ENCODE measurements at regions not wholly inside any gene's neighbourhood (a gene's known extent, or its start where the extent isn't known, plus 50 kb on each side); places are given as distances from the start of the nearest gene placed in this dataset.

DNA sequence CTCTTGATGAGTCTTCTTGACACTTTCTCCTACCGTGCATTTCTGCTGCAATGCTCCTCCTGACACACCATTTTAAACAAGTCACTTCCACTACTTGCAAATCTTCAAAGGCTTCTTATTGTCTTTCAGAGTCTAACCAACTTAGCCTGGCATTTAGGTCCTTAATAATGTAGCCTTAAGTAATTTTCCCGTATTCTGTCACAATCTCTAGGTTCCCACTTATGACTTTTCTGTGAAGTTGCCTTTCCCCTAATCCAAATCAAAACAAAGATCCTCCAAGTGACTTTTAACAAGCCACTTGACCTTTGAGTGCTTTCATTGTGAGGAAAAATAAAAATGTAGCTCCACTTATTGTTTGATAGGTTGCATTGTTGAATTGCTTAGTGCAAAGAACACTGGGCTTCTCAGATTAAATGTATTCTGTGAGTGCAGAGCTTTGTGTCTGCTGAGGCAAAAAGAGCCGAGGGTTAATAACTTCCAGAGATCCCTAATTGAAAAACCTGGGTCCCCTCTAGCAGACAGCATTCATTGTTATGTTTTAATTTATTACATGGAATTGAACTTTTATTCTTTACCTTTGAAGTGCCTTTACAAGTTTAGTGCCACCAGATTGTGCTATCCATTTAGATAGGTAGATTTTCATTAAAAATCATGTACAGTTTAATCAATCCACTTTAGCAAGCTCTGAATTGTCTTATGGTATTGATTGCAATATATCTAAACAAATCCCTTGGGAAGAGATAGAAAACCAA lies 341.7 kb upstream of the TYRP1 start:
- TF ChIP-seq, protein P1, sequence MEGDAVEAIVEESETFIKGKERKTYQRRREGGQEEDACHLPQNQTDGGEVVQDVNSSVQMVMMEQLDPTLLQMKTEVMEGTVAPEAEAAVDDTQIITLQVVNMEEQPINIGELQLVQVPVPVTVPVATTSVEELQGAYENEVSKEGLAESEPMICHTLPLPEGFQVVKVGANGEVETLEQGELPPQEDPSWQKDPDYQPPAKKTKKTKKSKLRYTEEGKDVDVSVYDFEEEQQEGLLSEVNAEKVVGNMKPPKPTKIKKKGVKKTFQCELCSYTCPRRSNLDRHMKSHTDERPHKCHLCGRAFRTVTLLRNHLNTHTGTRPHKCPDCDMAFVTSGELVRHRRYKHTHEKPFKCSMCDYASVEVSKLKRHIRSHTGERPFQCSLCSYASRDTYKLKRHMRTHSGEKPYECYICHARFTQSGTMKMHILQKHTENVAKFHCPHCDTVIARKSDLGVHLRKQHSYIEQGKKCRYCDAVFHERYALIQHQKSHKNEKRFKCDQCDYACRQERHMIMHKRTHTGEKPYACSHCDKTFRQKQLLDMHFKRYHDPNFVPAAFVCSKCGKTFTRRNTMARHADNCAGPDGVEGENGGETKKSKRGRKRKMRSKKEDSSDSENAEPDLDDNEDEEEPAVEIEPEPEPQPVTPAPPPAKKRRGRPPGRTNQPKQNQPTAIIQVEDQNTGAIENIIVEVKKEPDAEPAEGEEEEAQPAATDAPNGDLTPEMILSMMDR (IDR thresholded peaks at IDR 0.05) = no peak
- TF ChIP-seq POLR2A (IDR thresholded peaks at IDR 0.05) = no peak
- no peak for TF ChIP-seq POLR2AphosphoS5 (IDR thresholded peaks at IDR 0.05)
- no peak for TF ChIP-seq EP300 (IDR thresholded peaks at IDR 0.05)

Measured in suprapubic skin (tissue), 4 donors.